HG03159 (cell line): ENCODE measurements at regions not wholly inside any gene's neighbourhood (a gene's known extent, or its start where the extent isn't known, plus 50 kb on each side); places are given as distances from the start of the nearest gene placed in this dataset.

Experiments
- ATAC-seq: cut with Tn5 transposase; IDR thresholded peaks from one replicate; pipeline ENCODE4 v1.9.1; 2021; ENCODE audit warnings: mild to moderate bottlenecking, moderate library complexity; ENCODE audit not compliant: unreplicated experiment

DNA sequence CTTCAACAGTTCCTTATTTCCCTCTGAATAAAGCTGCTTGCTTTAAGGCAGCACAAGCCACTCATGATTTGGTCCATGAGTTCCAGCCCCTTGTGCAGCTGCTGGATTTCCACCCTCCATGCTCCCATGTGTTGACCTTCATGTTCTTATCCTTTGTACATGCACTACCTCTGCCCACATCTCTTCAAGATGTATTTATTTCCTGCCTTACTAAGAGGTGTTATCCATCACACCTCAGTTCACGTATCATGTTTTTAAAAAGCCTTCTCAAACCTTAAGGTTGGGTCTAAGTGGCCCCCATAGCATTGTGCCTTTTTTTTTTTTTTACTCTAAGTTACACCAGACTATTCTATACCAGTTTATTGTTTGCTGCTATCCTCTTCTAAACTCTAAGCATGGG, 107.7 kb downstream of the SIPA1L2 start:
- no peak for ATAC-seq

DNA sequence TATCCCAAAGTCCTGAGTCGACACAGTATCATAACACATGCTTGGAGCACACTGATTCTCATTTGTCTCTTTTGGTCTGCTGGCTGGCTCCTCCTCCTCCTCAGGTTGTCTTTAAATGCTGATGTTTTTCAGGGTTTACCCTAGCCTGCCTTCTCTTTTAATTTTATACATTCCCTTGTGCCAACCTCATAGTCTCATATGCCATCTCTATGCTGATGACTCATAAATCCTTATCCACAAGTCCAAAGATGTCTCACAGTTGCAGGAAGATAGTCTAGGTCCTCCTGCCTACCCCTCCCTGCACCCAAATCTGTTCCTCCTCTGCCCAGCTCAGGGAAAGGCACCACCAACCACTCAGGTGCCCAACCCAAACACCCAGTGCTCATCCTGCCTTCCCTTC, 108.3 kb downstream of the SIPA1L2 start:
- no peak for ATAC-seq

DNA sequence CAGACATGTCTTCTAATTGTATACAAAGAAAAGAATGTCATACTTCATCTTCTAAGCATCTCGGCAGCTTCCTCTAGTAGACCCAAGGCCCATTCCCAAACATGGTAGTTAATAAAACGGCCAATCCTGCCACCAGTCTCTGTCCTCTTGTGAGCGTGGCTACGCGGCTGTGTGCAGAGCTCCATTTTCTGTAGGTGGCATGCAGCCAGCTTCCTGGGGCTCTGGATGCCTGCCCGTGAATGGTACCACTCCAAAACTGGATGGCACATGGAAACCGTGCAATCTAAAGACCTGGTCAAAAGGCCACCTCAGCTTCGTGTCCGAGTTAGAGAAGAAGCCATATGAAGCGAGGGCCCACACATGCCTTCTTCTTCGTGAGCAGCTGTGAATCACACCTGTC, 110.7 kb downstream of the SIPA1L2 start:
- ATAC-seq, result no peak

DNA sequence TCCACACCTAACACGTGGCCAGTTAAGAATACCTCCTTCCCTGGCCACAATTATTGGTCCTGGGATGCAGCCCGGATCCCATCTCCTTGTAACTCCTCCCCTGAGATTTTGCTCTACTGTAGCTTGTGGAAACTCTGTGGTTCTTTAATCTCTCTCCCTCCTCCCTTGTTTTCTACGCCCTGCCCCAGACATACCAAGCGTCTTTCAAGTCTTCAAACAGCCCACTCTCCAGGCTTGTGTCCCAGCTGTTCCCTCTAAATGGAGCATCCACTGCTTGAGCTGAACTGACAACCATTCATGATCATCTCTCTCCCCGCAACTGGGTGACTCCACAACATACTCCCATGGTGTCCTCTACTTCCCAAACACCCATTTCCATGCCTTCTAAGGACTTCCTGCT, 111.6 kb downstream of the SIPA1L2 start:
- no peak for ATAC-seq

DNA sequence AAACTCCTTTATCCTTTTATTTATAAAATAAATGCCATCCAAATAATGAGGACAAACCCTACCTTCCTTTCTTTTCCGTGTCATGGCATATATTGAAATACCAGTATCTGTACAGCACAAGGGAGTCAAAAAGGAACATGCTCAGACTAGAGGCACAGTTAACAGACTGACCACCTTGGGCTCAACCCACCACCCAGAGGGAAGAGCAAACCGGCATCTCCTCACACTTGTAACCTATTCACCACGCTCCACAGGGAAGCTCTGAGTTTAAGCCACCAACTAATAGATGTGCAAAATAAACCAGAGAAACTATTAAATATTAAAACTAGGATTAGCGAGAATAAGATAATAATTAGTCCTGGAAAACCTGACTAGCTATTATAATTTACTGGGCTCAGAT, 112.7 kb downstream of the SIPA1L2 start:
- no peak for ATAC-seq

DNA sequence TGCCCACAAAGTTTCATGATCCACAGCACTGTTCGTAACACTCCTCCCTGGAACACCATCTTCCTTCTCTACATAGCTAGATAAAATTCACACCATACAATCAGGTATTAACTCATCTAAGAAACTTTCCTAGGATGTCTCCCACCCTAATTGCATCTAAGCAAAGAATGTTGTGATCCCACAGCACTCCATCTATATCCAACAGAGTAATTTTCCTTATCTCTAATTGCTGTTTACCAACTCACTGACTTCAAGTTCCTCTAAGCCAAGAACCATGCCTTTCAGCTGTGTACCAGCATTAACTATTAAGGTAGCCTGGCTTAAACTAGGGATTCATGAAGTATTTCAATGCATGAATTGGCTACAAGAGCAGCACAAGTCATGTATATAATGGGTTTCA, 114.2 kb downstream of the SIPA1L2 start:
- ATAC-seq, result no peak

DNA sequence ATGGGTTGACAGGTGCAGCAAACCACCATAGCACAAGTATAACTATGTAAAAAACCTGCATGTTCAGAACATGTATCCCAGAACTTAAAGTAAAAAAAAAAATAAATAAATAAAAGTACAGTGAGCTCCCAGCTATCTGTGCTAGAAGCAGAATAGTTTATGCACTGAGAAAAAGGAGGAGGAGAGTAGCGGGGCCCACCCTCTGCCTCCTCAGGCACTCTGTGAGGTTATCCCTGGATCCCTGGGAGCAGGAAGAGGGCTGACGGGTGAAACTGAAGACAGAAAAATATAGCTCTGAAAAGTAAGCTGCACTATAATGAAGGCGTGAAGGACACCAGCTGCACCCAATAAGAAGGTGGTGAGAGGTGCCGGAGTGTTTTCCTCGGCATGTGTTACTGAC, 117.2 kb downstream of the SIPA1L2 start:
- no peak for ATAC-seq

DNA sequence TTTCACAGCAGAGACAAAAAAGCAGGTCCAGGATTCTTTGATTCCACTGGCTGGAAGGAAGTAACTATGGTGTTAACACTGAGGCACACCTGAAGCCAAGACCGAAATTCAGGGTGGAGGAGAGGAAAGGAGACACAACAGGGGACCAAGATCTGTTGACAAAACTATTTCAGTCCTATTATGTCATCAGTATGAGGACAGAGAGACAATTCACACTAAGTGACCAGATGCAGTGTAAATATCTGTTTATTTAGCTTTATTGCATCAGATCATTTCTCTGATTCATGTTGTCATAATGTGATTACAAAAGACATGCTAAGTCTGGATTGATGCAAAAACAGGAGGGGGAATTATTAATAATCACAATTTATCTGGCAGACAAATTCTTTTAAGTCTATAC, 118.8 kb downstream of the SIPA1L2 start:
- ATAC-seq, result no peak

DNA sequence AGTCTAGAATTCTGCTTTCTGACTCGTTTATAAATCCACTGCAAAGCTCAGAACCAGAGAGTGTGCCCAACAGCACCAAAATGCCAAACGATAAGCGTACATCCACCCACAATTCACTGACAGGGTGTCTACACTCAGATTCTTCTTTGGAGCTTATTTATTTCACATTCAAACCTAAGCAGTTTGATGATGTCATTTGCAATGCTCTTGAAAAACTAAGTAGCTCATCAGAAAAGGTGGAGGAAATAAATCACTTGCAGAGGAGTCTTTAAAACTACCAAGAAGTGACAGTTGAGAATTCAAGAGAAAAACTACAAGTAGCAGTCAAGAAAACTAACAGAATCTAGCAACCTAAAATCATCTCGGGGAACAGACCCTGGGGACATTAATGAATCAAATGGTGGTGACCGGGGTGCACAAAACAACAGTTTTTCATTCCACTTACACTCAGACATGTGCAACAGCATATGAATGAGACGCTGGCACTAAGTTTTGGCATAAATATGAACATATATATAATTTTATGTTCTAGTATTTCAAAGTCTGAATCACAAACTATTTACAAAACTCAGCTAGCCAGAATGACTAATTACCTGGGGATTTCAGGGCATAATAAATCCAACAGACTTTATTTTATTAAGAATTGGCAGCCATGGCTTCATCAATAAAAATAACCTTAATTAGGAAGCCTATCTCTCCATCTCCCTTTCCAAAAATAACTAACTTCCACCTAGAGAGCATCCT, 119.4 kb downstream of the SIPA1L2 start:
- ATAC-seq, result no peak

DNA sequence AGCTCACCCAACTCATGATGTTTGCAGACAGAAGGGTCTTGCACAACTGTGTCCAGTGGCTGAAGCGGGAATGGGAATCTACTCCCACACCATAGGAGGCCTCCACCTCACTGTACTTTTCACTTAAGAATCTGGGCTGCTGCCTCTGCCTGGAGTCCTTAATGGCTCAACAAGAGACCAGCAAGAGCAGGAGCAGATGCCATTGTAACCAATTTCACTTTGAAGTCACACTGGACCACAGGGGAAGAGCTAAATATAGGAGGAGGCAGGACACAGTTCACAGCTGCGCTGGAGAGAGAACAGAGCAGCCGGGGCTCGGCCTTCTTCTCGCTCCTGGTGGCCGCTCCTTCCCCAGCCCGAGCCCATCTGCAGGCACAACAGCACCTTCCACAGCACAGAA, 120.4 kb downstream of the SIPA1L2 start:
- no peak for ATAC-seq

DNA sequence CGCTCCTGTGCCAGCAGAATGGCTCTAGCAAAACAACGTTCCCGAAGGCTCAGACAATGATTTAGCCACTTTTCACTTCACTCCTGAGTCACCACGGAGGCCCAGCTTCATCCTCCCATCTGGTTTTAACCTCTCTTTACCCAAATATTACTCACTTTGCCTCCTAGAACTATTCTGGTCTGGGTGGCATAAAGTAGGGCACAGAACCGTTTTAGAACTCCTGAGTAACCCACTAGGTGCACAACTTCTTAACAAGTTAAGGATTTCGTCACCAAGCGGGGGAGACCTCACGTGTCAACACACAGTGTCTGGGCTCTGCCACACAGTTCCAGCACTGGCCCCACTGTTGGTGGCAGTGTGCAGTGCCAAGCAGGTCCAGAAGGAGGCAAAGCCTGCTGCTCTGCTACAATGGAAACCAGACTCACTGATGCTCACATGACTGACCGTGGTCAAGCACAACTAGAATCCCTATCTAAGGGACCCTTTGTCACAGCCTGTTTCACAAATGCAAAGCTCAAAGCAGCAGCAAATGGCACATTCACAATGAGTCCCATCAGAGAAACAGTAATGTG, 121.7 kb downstream of the SIPA1L2 start:
- no peak for ATAC-seq

DNA sequence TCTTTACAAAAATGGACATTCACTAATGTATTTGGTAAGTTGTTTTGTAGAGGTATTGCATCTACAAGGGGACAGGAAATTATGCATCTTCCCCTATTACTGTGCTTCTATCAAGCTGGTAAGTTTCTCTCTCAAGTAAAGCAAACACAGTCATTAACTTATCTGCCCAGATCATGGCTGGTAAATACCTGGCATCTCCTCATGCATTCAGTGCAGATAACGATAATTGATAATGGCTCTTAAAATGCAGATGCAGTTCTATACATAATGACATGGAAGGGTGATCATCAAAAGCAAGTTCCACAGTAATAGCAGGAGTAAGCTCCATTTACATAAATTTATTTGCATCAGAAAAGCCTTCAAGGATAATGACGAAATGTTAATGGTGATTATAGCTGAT, 122.4 kb downstream of the SIPA1L2 start:
- no peak for ATAC-seq

DNA sequence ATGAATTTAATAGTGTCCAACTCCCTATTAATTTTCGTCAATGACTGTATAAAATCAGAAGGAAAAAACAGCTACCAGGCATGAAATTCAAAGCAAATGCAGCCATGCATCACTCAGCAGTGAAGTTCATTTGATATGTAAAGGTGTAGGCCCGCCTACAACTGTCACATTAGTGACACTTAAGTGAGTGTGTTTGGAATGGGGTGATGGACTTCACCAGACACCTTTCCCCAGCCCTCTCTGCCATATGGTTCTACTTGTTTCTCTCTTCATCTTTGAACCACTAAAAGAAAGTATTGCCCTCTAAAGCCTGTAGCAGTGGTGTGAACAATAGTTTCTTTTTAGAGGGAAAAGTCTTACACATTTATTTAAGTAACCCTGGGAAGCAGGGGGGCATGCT, 124.0 kb downstream of the SIPA1L2 start:
- ATAC-seq, result no peak

DNA sequence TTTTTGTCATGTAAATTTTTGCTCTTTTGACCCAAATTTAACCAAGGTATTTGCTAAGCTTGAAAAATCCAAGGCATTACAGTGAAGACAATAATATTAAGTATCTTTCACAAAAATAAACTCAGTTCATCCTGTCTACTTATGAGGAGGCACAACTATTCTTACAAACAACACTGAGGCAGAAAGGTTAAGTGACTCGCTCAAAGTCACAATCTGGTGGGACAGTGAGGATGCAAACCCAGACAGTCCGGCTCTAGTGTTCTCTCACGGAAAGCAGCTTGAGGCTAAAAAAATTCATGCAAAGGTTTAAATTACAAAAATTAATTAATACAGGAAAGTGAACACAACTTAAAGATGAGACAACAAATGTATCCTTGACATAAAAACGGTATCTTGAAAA, 125.3 kb downstream of the SIPA1L2 start:
- no peak for ATAC-seq

DNA sequence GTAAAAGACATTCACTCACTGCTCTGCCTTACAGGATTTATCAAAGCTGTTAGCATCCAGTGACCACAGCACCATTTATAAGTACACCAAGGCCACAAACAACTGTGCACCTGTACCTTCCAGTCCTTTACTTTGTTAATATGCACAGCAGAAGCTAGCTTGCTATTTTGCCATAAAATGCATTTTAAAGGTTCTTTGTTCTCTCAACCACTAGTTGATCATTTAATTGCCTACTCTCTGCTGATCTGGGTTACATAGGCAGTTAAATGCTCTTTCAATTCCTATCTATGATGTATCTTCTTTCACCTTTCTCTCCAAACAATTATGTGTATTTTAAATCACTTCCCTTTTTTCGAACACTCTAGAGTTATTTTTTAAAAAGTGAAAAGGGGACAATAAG, 126.4 kb downstream of the SIPA1L2 start:
- ATAC-seq, result no peak

DNA sequence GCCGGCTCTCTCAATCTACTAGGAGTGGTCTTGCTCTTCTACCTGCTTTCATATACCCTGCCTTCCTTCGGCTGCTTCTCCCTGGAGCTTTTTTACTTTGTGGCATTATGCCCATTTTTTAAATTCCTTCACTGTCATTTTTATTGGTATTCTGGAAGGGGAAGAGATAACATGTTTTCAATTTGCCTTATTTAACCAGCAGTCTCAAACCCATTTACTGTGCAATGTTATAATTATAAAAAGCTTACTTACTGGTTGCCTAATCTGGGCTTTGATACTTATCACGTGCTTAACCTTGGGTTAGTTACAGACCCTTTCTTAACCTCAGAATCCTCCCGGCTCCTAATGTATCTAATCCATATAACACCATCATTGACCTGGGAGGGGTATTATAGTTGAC, 128.1 kb downstream of the SIPA1L2 start:
- no peak for ATAC-seq

DNA sequence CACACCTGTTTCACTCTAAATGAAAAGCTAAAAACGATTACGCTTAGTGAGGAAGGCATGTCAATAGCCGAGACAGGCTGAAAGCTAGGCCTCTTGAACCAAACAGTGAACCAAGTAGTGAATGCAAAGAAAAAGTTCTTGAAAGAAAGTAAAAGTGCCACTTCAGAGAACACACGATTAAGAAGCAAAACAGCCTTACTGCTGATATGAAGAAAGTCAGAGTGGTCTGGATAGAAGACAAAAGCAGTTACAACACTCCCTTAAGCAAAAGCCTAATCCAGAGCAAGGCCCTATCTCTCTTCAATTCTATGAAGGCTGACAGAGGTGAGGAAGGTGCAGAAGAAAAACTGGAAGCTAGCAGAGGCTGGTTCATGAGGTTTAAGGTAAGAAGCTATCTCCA, 130.7 kb downstream of the SIPA1L2 start:
- ATAC-seq, result no peak

DNA sequence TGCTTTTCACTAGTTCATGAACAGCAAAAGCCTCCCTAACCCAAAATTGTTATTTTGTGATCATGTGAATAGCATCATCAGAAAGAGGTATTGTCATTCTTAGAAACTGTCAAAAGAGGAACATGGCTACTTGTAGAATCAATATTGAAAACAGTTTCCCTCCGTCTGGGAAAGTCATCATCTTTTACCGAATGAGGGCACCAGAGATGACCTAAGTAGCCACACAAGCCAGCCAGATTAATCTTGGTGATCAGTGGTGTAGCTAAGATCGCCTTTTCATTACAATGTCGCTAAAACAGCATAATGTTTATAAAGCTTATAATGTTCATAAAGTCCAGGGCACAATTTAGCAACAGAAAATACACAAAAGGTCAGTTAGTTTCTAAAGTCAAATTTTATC, 136.1 kb downstream of the SIPA1L2 start:
- ATAC-seq, result no peak

DNA sequence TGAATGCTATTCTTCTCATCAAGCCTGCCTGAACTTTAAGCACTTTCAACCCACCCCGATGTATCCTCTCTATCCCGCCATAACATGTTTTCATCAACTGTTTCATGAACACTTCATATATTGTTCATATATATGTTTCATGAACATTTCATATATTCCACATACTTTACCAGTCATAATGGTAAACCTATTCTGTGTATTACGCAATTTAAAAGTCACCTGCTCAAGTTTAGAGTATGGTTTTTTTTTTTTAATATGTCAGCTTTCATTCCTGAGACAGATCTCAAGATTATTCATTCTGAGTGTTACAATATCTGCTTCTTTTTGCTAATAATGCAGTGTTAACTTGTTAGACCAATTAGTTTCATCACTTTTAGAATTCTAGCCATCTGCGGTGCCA, 140.7 kb downstream of the SIPA1L2 start:
- no peak for ATAC-seq

DNA sequence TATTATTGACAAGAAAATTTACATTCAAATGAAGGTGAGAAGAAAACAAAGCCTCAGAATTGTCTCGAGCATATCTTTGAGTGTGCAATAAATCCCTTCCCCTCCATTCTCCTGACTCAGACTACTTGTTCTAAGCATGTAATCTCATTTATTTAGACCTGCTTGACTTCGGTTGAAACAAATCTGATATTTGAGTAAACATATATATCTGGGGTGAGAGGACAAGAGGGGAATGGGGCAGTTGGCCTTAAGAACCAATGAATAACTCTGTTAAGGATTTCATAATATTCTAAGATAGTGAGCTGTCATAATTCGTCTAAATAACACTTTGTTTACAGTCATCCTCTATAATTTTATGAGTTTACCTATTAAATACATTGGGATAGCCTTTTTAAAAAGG, 142.7 kb downstream of the SIPA1L2 start:
- no peak for ATAC-seq

DNA sequence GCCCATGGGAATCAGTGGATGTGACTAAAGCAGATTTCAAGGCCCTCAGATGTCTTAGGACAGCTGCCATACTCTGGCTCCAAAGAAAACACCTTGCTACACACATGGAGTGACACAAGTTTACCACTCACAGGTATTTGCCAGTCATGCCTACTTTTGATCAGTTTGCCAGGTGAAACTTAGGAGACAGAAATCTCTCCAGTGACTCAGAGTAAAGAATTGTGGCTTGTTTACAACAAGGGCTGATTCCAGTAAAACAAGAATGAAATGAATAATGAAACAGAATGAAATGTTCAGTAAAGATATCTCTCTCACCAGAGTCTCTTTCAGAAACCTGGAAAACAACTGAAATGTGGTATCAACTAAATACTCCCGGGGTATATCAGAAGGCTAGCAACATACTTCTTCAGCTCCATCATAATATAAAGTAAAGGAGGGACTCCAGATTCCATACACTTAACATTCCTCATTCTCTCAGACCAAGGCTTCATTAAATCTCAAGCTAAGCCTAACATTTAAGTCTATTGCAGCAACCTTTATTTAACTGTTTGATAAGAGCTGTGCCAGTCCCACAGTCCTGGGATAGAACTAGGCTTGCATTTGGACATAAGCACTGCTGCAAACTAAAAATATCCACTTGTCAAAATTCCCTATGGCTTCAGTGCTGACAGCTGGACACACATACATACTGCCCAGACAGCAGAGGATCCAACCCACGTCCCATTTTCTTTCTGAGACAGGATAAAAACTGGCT, 143.3 kb downstream of the SIPA1L2 start:
- ATAC-seq, result no peak

DNA sequence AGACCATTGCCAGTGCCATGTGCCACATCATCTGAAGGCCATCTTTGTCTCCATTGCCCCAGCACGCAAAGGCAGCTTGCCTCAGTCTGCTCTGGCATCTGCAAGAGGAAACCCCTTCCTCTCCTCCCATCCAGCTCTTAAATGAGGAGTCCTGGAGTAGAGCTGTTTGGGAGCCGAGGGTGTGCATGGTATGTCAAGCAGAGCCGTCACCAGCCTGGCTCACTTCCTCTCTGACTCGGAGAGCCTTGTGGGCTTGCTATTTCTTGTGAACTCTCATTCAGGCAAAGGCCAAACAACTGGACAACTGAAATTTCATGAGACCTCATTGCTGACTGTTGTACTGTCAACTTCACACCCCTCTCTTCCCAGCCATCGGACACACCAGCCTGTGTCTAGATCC, 143.9 kb downstream of the SIPA1L2 start:
- no peak for ATAC-seq
